ENCODE measurements at regions not wholly inside any gene's neighbourhood (a gene's known extent, or its start where the extent isn't known, plus 50 kb on each side); places are given as distances from the start of the nearest gene placed in this dataset.

- intact Hi-C loops (cut with micrococcal nuclease) = no loop called here
- TF ChIP-seq, protein P1, sequence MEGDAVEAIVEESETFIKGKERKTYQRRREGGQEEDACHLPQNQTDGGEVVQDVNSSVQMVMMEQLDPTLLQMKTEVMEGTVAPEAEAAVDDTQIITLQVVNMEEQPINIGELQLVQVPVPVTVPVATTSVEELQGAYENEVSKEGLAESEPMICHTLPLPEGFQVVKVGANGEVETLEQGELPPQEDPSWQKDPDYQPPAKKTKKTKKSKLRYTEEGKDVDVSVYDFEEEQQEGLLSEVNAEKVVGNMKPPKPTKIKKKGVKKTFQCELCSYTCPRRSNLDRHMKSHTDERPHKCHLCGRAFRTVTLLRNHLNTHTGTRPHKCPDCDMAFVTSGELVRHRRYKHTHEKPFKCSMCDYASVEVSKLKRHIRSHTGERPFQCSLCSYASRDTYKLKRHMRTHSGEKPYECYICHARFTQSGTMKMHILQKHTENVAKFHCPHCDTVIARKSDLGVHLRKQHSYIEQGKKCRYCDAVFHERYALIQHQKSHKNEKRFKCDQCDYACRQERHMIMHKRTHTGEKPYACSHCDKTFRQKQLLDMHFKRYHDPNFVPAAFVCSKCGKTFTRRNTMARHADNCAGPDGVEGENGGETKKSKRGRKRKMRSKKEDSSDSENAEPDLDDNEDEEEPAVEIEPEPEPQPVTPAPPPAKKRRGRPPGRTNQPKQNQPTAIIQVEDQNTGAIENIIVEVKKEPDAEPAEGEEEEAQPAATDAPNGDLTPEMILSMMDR (IDR thresholded peaks at IDR 0.05; ENCODE audit: borderline replicate concordance) = no peak
- H3K4me1 ChIP-seq = no peaks in the 10 kb centered on the region
- H3K27ac ChIP-seq (replicated peaks) = no peak overlapping the region
- H3K27me3 ChIP-seq (ENCODE audit: low read depth) = no peaks in the 10 kb centered on the region
- no peaks in the 10 kb centered on the region for H3K36me3 ChIP-seq
- DNase-seq = no peak
- no peaks in the 10 kb centered on the region for H3K9me3 ChIP-seq (replicated peaks)
- H3K4me3 ChIP-seq = no peak overlapping the region
Observed at GRCh38 chr6:164825386-164825785, 484.0 kb downstream of the C6orf118 start.

GRCh38 chr6:164817662-164818061, 491.7 kb downstream of the C6orf118 start:
- TF ChIP-seq, protein P1 (IDR thresholded peaks at IDR 0.05; ENCODE audit: borderline replicate concordance) = no peak
- Histone ChIP-seq H3K4me3 (no peak overlapping the region), H3K4me1 (no peaks in the 10 kb centered on the region), H3K27ac (replicated peaks) (no peak overlapping the region), H3K36me3 (no peaks in the 10 kb centered on the region), H3K27me3 (ENCODE audit: low read depth) (no peaks in the 10 kb centered on the region), H3K9me3 (replicated peaks) (peaks cover 19% of the 10 kb centered on the region)
- intact Hi-C loops (cut with micrococcal nuclease) = no loop called here
- DNase-seq = no peak

DNA sequence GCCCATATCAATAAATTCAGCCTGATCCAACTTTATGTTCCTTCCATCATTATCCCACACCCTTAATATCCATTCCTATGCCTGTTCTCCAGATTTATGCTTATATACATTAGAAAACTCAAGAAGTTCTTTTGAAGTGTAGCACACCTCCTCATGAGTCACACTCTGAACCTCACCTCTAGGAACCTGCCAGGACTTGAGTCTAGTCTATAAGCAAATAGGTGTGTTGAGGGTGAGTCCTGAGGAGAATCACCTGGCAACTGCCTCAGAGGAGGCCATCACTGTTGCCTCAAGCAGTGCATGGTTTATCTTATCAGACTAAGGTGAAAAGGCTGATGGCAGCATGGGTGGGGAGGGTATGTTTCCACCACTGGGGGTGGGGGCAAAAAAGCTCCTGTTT, 496.7 kb downstream of the C6orf118 start:
- no peak overlapping the region for H3K4me3 ChIP-seq
- intact Hi-C loops (cut with micrococcal nuclease) = no loop called here
- no peaks in the 10 kb centered on the region for H3K4me1 ChIP-seq
- DNase-seq = no peak
- H3K27ac ChIP-seq (replicated peaks) = no peak overlapping the region
- peaks cover 26% of the 10 kb centered on the region for H3K9me3 ChIP-seq (replicated peaks)
- TF ChIP-seq, protein P1 (IDR thresholded peaks at IDR 0.05; ENCODE audit: borderline replicate concordance) = no peak
- H3K27me3 ChIP-seq (ENCODE audit: low read depth) = no peaks in the 10 kb centered on the region
- no peaks in the 10 kb centered on the region for H3K36me3 ChIP-seq

DNA sequence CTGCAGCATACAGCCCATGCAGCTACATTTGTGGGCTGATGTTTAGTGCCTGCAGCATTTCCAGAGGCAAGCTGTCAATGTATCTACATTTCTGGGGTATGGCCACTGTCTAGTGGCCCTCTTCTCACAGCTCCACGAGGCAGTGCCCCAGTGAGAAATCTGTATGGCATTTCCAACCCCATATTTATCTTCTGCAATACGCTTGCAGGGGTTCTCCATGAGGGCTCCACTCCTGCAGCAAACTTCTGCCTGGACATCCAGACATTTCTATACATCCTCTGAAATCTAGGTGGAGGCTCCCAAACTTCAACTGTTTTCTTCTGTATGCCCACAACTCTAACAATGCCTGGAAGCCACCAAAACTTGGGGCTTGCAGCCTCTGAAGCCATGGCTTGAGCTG, 502.3 kb downstream of the C6orf118 start:
- H3K4me3 ChIP-seq = no peak overlapping the region
- H3K9me3 ChIP-seq (replicated peaks) = peaks cover 26% of the 10 kb centered on the region
- H3K27ac ChIP-seq (replicated peaks) = no peak overlapping the region
- H3K36me3 ChIP-seq = no peaks in the 10 kb centered on the region
- no peak for DNase-seq
- no peaks in the 10 kb centered on the region for H3K4me1 ChIP-seq
- no peaks in the 10 kb centered on the region for H3K27me3 ChIP-seq (ENCODE audit: low read depth)
- TF ChIP-seq, protein P1 (IDR thresholded peaks at IDR 0.05; ENCODE audit: borderline replicate concordance) = no peak
- intact Hi-C loops (cut with micrococcal nuclease) = no loop called here

GRCh38 chr6:164795056-164795815, 514.2 kb downstream of the C6orf118 start:
- TF ChIP-seq, protein P1 (IDR thresholded peaks at IDR 0.05; ENCODE audit: borderline replicate concordance) = no peak
- no peak for DNase-seq
- Histone ChIP-seq H3K27ac (replicated peaks) (no peak overlapping the region), H3K4me1 (no peaks in the 10 kb centered on the region), H3K9me3 (replicated peaks) (no peaks in the 10 kb centered on the region), H3K36me3 (no peaks in the 10 kb centered on the region), H3K27me3 (ENCODE audit: low read depth) (no peaks in the 10 kb centered on the region), H3K4me3 (no peak overlapping the region)
- intact Hi-C loops (cut with micrococcal nuclease) = no loop called here

Data from left ventricle myocardium inferior (tissue), 1 donor.